Lower leg skin (tissue), 4 donors: ENCODE measurements at regions not wholly inside any gene's neighbourhood (a gene's known extent, or its start where the extent isn't known, plus 50 kb on each side); places are given as distances from the start of the nearest gene placed in this dataset.
"Not testable (repeated sequence)": the region's sequence is repeated elsewhere in the genome, so short reads cannot be mapped to it uniquely, and the experiment has no call there.

Experiments
- DNase-seq, 2 donors: peaks; one replicate each; pipeline ENCODE4 v3.0.0-alpha.2; 2019; ENCODE audit warnings: low spot score in 2 of 2
- H3K4me3 ChIP-seq: fragments of 200-600 bp; sonication (generic); 2 replicates; pipeline ENCODE4 v1.5.1; 2017; ENCODE audit warnings: mild to moderate bottlenecking, low read depth; ENCODE audit not compliant: poor library complexity, severe bottlenecking
- POLR2A ChIP-seq, 2 donors: fragments of 450-650 bp; IDR thresholded peaks; one replicate each; pipeline ENCODE4 v1.6.1; 2016 to 2017; ENCODE audit warnings: antibody characterized with exemption in 2 of 2, mild to moderate bottlenecking in 1 of 2, moderate library complexity in 1 of 2
- WGBS, 2 donors: methylation state at CpG; one replicate each; pipeline ENCODE4 v1.1.5; 2018; 5-methylcytosine and 5-hydroxymethylcytosine counted together
- intact Hi-C: fragments of 100-400 bp; cut with DNase I; formaldehyde crosslinking; loops from one replicate; pipeline ENCODE4 v1.15.0; 2023; ENCODE audit warnings: low total_unique reads
- TF ChIP-seq, protein P1 (sequence below), 3 donors: fragments of 450-650 bp; IDR thresholded peaks; one replicate each; pipeline ENCODE4 v1.5.1; 2016; ENCODE audit warnings: antibody characterized with exemption in 3 of 3, mild to moderate bottlenecking in 3 of 3, moderate library complexity in 2 of 3

DNA sequence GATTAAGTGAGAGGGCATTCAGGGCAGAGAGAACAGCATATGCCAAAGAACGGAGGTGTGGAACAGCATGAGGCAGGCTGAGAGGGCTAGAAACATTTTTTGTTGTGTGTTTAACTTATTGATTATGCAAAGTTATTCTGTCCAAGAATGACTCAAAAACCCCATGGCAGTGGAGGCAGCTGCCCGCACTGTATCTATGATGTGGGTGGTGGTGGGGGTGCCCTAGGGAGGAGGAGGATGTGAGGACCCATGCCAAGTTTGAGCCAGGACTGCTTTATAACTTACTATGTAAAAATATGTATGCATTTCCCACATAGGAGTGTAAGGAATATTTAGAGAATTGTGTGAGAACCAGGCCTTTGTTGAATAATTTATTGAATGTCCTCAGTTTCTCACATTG, 85.4 kb upstream of the GNAZ start:
- intact Hi-C loops: no loop called here
- no peak overlapping the region for H3K4me3 ChIP-seq
- TF ChIP-seq, protein P1, sequence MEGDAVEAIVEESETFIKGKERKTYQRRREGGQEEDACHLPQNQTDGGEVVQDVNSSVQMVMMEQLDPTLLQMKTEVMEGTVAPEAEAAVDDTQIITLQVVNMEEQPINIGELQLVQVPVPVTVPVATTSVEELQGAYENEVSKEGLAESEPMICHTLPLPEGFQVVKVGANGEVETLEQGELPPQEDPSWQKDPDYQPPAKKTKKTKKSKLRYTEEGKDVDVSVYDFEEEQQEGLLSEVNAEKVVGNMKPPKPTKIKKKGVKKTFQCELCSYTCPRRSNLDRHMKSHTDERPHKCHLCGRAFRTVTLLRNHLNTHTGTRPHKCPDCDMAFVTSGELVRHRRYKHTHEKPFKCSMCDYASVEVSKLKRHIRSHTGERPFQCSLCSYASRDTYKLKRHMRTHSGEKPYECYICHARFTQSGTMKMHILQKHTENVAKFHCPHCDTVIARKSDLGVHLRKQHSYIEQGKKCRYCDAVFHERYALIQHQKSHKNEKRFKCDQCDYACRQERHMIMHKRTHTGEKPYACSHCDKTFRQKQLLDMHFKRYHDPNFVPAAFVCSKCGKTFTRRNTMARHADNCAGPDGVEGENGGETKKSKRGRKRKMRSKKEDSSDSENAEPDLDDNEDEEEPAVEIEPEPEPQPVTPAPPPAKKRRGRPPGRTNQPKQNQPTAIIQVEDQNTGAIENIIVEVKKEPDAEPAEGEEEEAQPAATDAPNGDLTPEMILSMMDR (IDR thresholded peaks at IDR 0.05): no peak
- no peak for TF ChIP-seq POLR2A (IDR thresholded peaks at IDR 0.05)
- no peak for DNase-seq
- 84% methylated on average over 2 of the region's 2 CpGs for WGBS, 2 donors

DNA sequence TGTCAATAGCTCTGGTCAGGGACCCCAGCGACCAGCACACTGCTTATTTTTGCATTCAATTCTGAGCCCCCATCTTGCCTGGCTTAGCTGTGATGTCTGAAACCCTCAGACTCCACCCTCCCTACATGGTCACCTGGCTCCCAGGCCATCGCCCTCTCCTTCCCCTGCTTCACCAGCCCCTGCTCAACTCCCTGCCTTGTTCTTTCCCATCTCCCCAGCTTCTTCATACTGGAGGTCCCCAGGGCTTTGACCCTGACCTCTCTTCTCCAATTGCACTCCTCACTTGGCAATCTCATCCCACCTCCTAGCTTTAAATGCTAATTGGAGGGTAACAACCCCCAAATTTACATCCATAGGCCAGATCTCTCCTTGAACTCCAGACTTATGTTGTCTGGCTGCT, 84.3 kb upstream of the GNAZ start:
- intact Hi-C loops: no loop called here
- no peak overlapping the region for H3K4me3 ChIP-seq
- WGBS, 2 donors: 80 to 83% methylated on average over 2 of the region's 2 CpGs
- TF ChIP-seq, protein P1 (IDR thresholded peaks at IDR 0.05): no peak
- TF ChIP-seq POLR2A (IDR thresholded peaks at IDR 0.05): no peak
- DNase-seq: no peak

DNA sequence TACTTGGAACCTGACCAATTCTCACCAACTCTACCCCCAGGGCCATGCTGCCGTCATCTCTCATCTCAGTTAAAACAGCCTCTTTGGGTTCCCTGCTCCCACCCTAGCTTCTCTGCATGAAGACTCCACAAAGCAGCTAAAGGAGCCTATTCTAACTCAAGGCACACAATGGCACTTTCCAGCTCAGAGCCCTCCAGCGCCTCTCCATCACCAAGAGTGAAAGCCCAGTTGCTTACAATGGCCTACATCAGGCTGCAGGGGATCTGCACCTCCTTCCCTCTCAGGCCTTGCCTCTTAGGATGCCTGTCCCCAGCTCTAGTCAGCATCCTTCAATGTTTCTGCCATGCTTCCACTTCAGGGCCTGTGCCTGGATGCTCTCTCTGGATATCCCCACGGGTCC, 83.7 kb upstream of the GNAZ start:
- intact Hi-C loops: no loop called here
- TF ChIP-seq, protein P1 (IDR thresholded peaks at IDR 0.05): no peak
- TF ChIP-seq POLR2A (IDR thresholded peaks at IDR 0.05): no peak
- H3K4me3 ChIP-seq: no peak overlapping the region
- no peak for DNase-seq
- 76 to 83% methylated on average over 3 of the region's 3 CpGs for WGBS, 2 donors

DNA sequence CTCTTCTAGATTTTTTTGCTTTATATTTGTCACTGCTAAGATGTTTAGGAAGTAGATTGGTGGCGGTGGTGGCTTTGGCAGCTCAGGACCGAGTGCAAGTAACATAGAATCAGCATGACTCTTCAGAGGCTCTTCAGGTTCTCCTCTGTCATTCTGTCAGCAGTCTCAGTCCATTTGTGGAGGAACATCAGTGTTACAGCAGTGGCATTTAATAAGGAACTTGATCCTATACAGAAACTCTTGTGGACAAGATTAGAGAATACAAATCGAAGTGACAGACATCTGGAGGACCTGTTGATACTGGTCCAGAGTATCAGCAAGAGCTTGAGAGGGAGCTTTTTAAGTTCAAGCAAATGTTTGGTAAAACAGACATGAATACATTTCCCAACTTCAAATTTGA, 82.2 kb upstream of the GNAZ start:
- intact Hi-C loops: no loop called here
- no peak overlapping the region for H3K4me3 ChIP-seq
- WGBS, 2 donors: 60 to 79% methylated on average over 3 of the region's 3 CpGs
- no peak for DNase-seq
- TF ChIP-seq, protein P1 (IDR thresholded peaks at IDR 0.05): no peak
- TF ChIP-seq POLR2A (IDR thresholded peaks at IDR 0.05): no peak

DNA sequence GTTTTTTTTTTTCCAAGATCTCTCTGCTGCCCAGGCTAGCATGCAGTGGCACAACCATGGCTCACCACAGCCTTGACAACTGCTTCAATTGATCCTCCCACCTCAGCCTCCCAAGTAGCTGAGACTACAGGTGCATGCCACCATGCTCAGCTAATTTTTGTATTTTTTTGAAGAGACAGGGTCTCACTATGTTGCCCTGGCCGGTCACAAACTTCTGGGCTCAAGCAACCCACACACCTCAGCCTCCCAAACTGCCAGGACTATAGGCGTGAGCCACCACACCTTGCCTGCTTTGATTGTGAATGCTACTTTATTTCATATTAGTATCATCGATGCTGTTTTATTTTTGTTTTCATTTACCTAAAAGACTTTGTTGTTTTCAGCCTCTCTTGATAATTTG, 81.5 kb upstream of the GNAZ start:
- TF ChIP-seq, protein P1 (IDR thresholded peaks at IDR 0.05): no peak
- TF ChIP-seq POLR2A (IDR thresholded peaks at IDR 0.05): no peak
- 70 to 83% methylated on average over 3 of the region's 3 CpGs for WGBS, 2 donors
- H3K4me3 ChIP-seq: no peak overlapping the region
- intact Hi-C loops: no loop called here
- no peak for DNase-seq

DNA sequence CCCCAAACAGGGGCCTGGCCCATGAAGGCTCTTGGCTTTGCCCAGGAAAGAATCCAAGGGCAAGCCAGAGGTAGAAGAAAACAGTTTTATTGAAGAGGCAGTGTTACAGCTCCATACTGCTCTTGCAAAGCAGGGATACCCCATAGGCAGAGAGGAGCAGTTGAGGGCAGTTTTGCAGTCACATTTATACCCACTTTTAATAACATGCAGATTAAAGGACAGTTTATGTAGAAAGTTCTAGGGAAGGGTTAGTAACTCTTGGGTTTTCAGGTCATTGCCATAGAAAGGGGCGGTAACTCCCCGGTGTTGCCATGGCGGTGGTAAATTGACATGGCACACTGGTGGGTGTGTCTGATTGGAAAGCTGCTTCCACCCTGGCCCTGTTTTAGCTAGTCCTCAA, 80.5 kb upstream of the GNAZ start:
- intact Hi-C loops: no loop called here
- TF ChIP-seq POLR2A (IDR thresholded peaks at IDR 0.05): no peak
- TF ChIP-seq, protein P1 (IDR thresholded peaks at IDR 0.05): no peak
- H3K4me3 ChIP-seq: no peak overlapping the region
- 87 to 92% methylated on average over 3 of the region's 3 CpGs for WGBS, 2 donors
- no peak for DNase-seq

- DNase-seq, H3K4me3 ChIP-seq, intact Hi-C loops: not testable (repeated sequence)
- WGBS, 2 donors: 88 to 90% methylated on average over 7 of the region's 7 CpGs
Measured at GRCh38 chr22:22990711-22991505, 79.4 kb upstream of the GNAZ start.
